OCI-LY1 (cell line): ENCODE measurements at regions not wholly inside any gene's neighbourhood (a gene's known extent, or its start where the extent isn't known, plus 50 kb on each side); places are given as distances from the start of the nearest gene placed in this dataset.

ENCODE experiments used
- H2AFZ ChIP-seq: fragments of 200-600 bp; sonication (generic), shearing (Covaris generic); 2 replicates; pipeline ENCODE4 v1.6.0; 2014; ENCODE audit warnings: antibody characterized with exemption, mild to moderate bottlenecking, low read length
- H3F3A ChIP-seq: fragments of 200-600 bp; sonication (generic), shearing (Covaris generic); 2 replicates; pipeline ENCODE4 v1.6.0; 2014; ENCODE audit warnings: mild to moderate bottlenecking, antibody characterized with exemption, low read length, moderate library complexity; ENCODE audit not compliant: insufficient read depth
- H3K27ac ChIP-seq: fragments of 200-600 bp; sonication (generic); 2 replicates; pipeline ENCODE4 v1.5.1; 2014; ENCODE audit warnings: low read length, mixed run types, mild to moderate bottlenecking, low read depth; ENCODE audit not compliant: poor library complexity, severe bottlenecking
- H3K27me3 ChIP-seq: fragments of 200-600 bp; sonication (generic); 2 replicates; pipeline ENCODE4 v1.6.0; 2014; ENCODE audit warnings: antibody characterized with exemption, mild to moderate bottlenecking, low read length, moderate library complexity; ENCODE audit not compliant: insufficient read depth
- H3K36me3 ChIP-seq: fragments of 200-600 bp; sonication (generic); 2 replicates; pipeline ENCODE4 v1.6.1; 2014; ENCODE audit warnings: mild to moderate bottlenecking, antibody characterized with exemption, low read length, moderate library complexity, mixed read lengths; ENCODE audit not compliant: insufficient read depth
- H3K4me1 ChIP-seq: fragments of 200-600 bp; sonication (generic); 2 replicates; pipeline ENCODE4 v1.5.1; 2014; ENCODE audit warnings: mild to moderate bottlenecking, low read length, moderate library complexity; ENCODE audit not compliant: insufficient read depth, severe bottlenecking
- H3K4me2 ChIP-seq: fragments of 200-600 bp; sonication (generic), shearing (Covaris generic); 2 replicates; pipeline ENCODE4 v1.6.1; 2014; ENCODE audit warnings: low read length
- H3K4me3 ChIP-seq: fragments of 200-600 bp; sonication (generic); 2 replicates; pipeline ENCODE4 v1.5.1; 2014; ENCODE audit warnings: low read length, low read depth, mild to moderate bottlenecking, mixed read lengths; ENCODE audit not compliant: poor library complexity, severe bottlenecking
- H3K79me2 ChIP-seq: fragments of 200-600 bp; shearing (Covaris generic); 2 replicates; pipeline ENCODE4 v1.6.1; 2016; ENCODE audit warnings: mixed run types, low read length, mixed read lengths; ENCODE audit not compliant: insufficient read depth
- H3K9ac ChIP-seq: fragments of 200-600 bp; sonication (generic), shearing (Covaris generic); 2 replicates; pipeline ENCODE4 v1.6.1; 2014; ENCODE audit warnings: mild to moderate bottlenecking, low read length, mixed read lengths
- H3K9me2 ChIP-seq: fragments of 200-600 bp; sonication (generic), shearing (Covaris generic); 2 replicates; pipeline ENCODE4 v1.6.1; 2014; ENCODE audit warnings: low read depth, mild to moderate bottlenecking, low read length, mixed read lengths
- H3K9me3 ChIP-seq: fragments of 200-600 bp; shearing (Covaris generic); 2 replicates; pipeline ENCODE4 v1.6.1; 2014; ENCODE audit warnings: low read length, mixed read lengths
- H4K20me1 ChIP-seq: fragments of 200-600 bp; sonication (generic), shearing (Covaris generic); 2 replicates; pipeline ENCODE4 v1.6.0; 2016; ENCODE audit warnings: mild to moderate bottlenecking, low read length; ENCODE audit not compliant: insufficient read depth
- CTCF ChIP-seq: fragments of 200-600 bp; sonication (generic), shearing (Covaris generic); IDR thresholded peaks from 2 replicates; pipeline ENCODE4 v1.5.1; 2017; ENCODE audit warnings: mild to moderate bottlenecking, antibody characterized with exemption, low read length, moderate library complexity, mixed read lengths
- EZH2 ChIP-seq: fragments of 200-600 bp; sonication (generic), shearing (Covaris generic); IDR thresholded peaks from 2 replicates; pipeline ENCODE4 v1.8.0; 2017; ENCODE audit warnings: borderline replicate concordance, mixed run types, mild to moderate bottlenecking, antibody characterized with exemption, low read length, moderate library complexity, mixed read lengths

DNA sequence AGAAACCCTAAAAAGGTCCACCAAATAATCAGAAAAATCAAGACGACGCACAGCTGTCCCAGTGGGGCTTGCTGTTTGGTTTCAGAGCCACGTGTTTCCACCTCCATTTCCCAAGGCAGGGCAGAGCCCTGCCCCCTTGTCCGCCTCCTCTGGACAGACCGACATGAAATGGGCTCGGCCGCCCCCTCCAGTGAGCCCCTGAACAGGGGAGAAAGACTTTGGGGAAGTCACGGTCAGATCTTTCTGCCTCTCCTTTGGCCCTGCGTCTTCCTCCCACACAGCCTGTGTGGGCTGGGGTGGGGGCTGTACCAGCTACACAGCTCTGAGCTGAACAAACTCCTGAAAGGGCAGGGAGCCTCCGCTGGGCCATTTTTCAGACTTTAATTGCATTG is 230.7 kb downstream of the ENGASE start:
- H3F3A ChIP-seq = no peaks in the 10 kb centered on the region
- H3K9me2 ChIP-seq = no peaks in the 10 kb centered on the region
- H3K4me3 ChIP-seq = no peak overlapping the region
- peak overlapping the region; percentile 85 for H3K27ac ChIP-seq
- H3K4me2 ChIP-seq = peak overlapping the region; percentile 53
- peaks cover 50% of the 10 kb centered on the region for H3K4me1 ChIP-seq
- H3K9ac ChIP-seq = peak overlapping the region; percentile 55
- no peak overlapping the region for H2AFZ ChIP-seq
- H3K9me3 ChIP-seq = no peaks in the 10 kb centered on the region
- H4K20me1 ChIP-seq = no peaks in the 10 kb centered on the region
- H3K79me2 ChIP-seq = no peaks in the 10 kb centered on the region
- TF ChIP-seq EZH2 (no peak), CTCF (no peak)
- H3K36me3 ChIP-seq = no peaks in the 10 kb centered on the region
- no peaks in the 10 kb centered on the region for H3K27me3 ChIP-seq

- Histone ChIP-seq H3F3A (no peaks in the 10 kb centered on the region), H2AFZ (no peak overlapping the region), H3K4me2 (peak overlapping the region; percentile 53), H3K4me1 (peaks cover 50% of the 10 kb centered on the region), H3K27me3 (no peaks in the 10 kb centered on the region), H3K27ac (peak overlapping the region; percentile 85), H3K9me3 (no peaks in the 10 kb centered on the region), H3K79me2 (no peaks in the 10 kb centered on the region), H3K9ac (no peak overlapping the region), H3K36me3 (no peaks in the 10 kb centered on the region), H3K4me3 (no peak overlapping the region), H3K9me2 (no peaks in the 10 kb centered on the region), H4K20me1 (no peaks in the 10 kb centered on the region)
- no peak for TF ChIP-seq EZH2
These were observed 230.3 kb downstream of the ENGASE start for GRCh38 chr17:79304884-79305283.

DNA sequence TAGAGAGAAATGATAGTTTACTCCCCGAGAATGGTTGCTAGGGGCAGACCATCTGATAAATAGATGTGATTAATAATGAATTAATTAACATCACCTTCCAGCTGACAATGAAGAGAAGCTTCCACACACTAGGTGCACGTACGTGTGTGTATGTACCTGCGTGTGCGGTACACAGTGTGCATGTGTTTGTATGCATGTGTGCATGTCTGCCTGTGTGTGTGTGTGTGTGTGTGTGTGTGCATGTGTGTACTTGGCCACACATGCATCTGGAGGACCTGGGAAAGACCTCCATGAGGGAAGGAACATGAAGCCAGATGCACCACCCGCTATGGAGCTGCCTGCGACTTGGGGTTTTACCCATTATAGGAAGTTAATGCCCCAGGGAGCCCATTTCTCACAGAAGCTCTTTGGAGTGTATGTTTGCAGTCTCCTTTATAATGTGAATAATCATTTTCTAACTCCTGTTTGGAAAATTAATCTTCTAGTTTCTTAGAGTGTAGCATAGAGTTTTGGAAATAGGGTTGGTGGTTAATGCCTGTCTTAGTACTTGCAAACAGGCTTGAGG is 229.1 kb downstream of the ENGASE start:
- Histone ChIP-seq H3K4me2 (no peak overlapping the region), H3F3A (no peaks in the 10 kb centered on the region), H3K36me3 (no peaks in the 10 kb centered on the region), H3K27me3 (no peaks in the 10 kb centered on the region), H3K9ac (no peak overlapping the region), H3K9me3 (no peaks in the 10 kb centered on the region), H3K4me3 (no peak overlapping the region), H3K4me1 (peaks cover 45% of the 10 kb centered on the region), H3K79me2 (no peaks in the 10 kb centered on the region), H3K9me2 (no peaks in the 10 kb centered on the region), H2AFZ (no peak overlapping the region), H3K27ac (no peak overlapping the region), H4K20me1 (no peaks in the 10 kb centered on the region)
- TF ChIP-seq CTCF (no peak), EZH2 (no peak)

DNA sequence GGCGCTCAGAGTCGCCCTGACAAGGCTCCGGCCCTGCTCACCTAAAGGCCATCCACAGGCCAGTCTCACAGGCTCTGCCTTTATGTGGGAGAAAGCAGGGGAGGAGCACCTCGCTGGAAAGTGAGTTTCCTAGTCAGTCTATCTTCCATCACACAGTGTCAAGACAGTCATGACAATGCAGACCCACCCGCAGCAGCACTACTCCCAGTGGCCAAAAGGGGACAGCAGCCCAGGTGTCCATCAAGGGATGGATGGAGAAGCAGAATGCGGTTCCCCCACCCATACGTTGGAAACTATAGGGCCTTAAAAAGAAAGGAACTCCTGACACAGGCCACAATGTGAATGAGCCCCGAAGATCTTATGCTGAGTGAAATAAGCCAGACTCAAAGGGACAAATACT is 226.8 kb downstream of the ENGASE start:
- Histone ChIP-seq H3K9me3 (no peaks in the 10 kb centered on the region), H3K79me2 (no peaks in the 10 kb centered on the region), H3K9me2 (no peaks in the 10 kb centered on the region), H2AFZ (no peak overlapping the region), H3K4me2 (no peak overlapping the region), H3F3A (no peaks in the 10 kb centered on the region), H3K36me3 (no peaks in the 10 kb centered on the region), H3K4me3 (no peak overlapping the region), H3K9ac (no peak overlapping the region), H4K20me1 (no peaks in the 10 kb centered on the region), H3K27ac (no peak overlapping the region), H3K27me3 (0 out of 2 replicates have a peak, but pooled peaks cover 2% of the 10 kb centered on the region), H3K4me1 (peaks cover 26% of the 10 kb centered on the region)
- TF ChIP-seq CTCF (peak; percentile 17; the same call in 1 of the 2 replicates), EZH2 (no peak)
